ENCODE measurements at regions not wholly inside any gene's neighbourhood (a gene's known extent, or its start where the extent isn't known, plus 50 kb on each side); places are given as distances from the start of the nearest gene placed in this dataset.

DNA sequence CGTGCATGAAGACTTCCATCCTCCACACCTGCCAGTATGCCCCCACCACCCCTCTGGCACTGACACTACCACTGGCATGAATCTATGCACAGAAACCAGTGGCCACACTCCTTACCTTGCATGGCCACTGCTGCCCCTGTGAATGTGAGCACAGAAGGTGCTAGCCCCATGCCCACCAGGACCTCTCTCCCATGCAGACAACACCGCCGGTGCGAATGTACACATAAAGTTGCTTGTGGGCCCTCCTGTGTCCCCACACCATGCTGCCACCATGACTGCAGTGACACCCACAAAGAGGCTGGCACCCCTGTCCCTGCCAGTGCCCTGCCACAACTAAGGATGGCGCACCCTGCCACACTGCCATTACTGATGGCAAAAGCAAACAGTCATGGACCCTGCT is 289.5 kb upstream of the KCND2 start:
- no peak for DNase-seq
- 97% methylated on average over 5 of the region's 5 CpGs for WGBS

GRCh38 chr7:119984247-119984646 is 288.7 kb upstream of the KCND2 start:
- Histone ChIP-seq H3K27me3 (ENCODE audit: control insufficient read depth in 1 of 2, insufficient read depth in 1 of 2, low read length in 2 of 2) (no peaks in the 10 kb centered on the region), H2AK5ac (ENCODE audit: low read length, severe bottlenecking) (no peak overlapping the region), H3K4me1 (ENCODE audit: control insufficient read depth, insufficient read depth, low read depth, low read length) (no peaks in the 10 kb centered on the region), H2BK120ac (ENCODE audit: low read depth, low read length) (no peak overlapping the region), H3K23ac (ENCODE audit: low read length in 2 of 2) (no peak overlapping the region), H3K79me1 (replicated peaks; ENCODE audit: low read length, poor library complexity, severe bottlenecking) (no peaks in the 10 kb centered on the region), H3K9me3 (ENCODE audit: control insufficient read depth, low read length) (peaks cover 8% of the 10 kb centered on the region), H3K14ac (ENCODE audit: low read length in 2 of 2) (no peak overlapping the region), H2AFZ (ENCODE audit: low read depth, low read length) (no peak overlapping the region), H4K8ac (ENCODE audit: low read length) (no peak overlapping the region), H3K4ac (ENCODE audit: low read depth in 1 of 2, low read length in 2 of 2) (no peak overlapping the region), H3K27ac (ENCODE audit: low read length, poor library complexity, severe bottlenecking) (no peak overlapping the region), H3K9ac (ENCODE audit: low read length) (no peak overlapping the region), H2BK12ac (ENCODE audit: low read length in 2 of 2) (no peak overlapping the region), H2BK15ac (ENCODE audit: low read depth, poor library complexity, severe bottlenecking) (no peak overlapping the region), H2BK5ac (ENCODE audit: low read depth, low read length, poor library complexity, severe bottlenecking) (no peak overlapping the region), H4K91ac (ENCODE audit: low read length) (no peak overlapping the region), H3K36me3 (ENCODE audit: control insufficient read depth in 1 of 2, insufficient read depth in 2 of 2, low read depth in 1 of 2, low read length in 2 of 2) (no peaks in the 10 kb centered on the region), H3K4me3 (ENCODE audit: insufficient read depth in 1 of 2, low read depth in 1 of 2, low read length in 2 of 2) (no peak overlapping the region), H3K18ac (ENCODE audit: low read depth in 1 of 2, low read length in 2 of 2) (no peak overlapping the region), H3K4me2 (ENCODE audit: low read length, poor library complexity, severe bottlenecking) (no peak overlapping the region)
- DNase-seq, result no peak
- WGBS, result 100% methylated on average over 1 of the region's 3 CpGs

More for the DNA sequence above, 289.5 kb upstream of the KCND2 start:
- H3K14ac ChIP-seq (ENCODE audit: low read length in 2 of 2), result peak overlapping the region in 1 of 2 experiments; percentile 61
- no peaks in the 10 kb centered on the region for H3K79me1 ChIP-seq (replicated peaks; ENCODE audit: low read length, poor library complexity, severe bottlenecking)
- H3K9ac ChIP-seq (ENCODE audit: low read length), result no peak overlapping the region
- H3K27ac ChIP-seq (ENCODE audit: low read length, poor library complexity, severe bottlenecking), result no peak overlapping the region
- H3K18ac ChIP-seq (ENCODE audit: low read depth in 1 of 2, low read length in 2 of 2), result peak overlapping the region in 1 of 2 experiments; percentile 48
- H3K4ac ChIP-seq (ENCODE audit: low read depth in 1 of 2, low read length in 2 of 2), result no peak overlapping the region
- H3K4me3 ChIP-seq (ENCODE audit: insufficient read depth in 1 of 2, low read depth in 1 of 2, low read length in 2 of 2), result no peak overlapping the region
- no peak overlapping the region for H2BK15ac ChIP-seq (ENCODE audit: low read depth, poor library complexity, severe bottlenecking)
- H2BK120ac ChIP-seq (ENCODE audit: low read depth, low read length), result no peak overlapping the region
- no peak overlapping the region for H3K4me2 ChIP-seq (ENCODE audit: low read length, poor library complexity, severe bottlenecking)
- peak overlapping the region in 1 of 2 experiments; percentile 10 for H2BK12ac ChIP-seq (ENCODE audit: low read length in 2 of 2)
- no peaks in the 10 kb centered on the region for H3K4me1 ChIP-seq (ENCODE audit: control insufficient read depth, insufficient read depth, low read depth, low read length)
- H2AK5ac ChIP-seq (ENCODE audit: low read length, severe bottlenecking), result no peak overlapping the region
- no peaks in the 10 kb centered on the region for H3K36me3 ChIP-seq (ENCODE audit: control insufficient read depth in 1 of 2, insufficient read depth in 2 of 2, low read depth in 1 of 2, low read length in 2 of 2)
- H2AFZ ChIP-seq (ENCODE audit: low read depth, low read length), result no peak overlapping the region
- H3K9me3 ChIP-seq (ENCODE audit: control insufficient read depth, low read length), result peaks cover 8% of the 10 kb centered on the region
- H2BK5ac ChIP-seq (ENCODE audit: low read depth, low read length, poor library complexity, severe bottlenecking), result no peak overlapping the region
- H4K8ac ChIP-seq (ENCODE audit: low read length), result no peak overlapping the region
- H3K27me3 ChIP-seq (ENCODE audit: control insufficient read depth in 1 of 2, insufficient read depth in 1 of 2, low read length in 2 of 2), result no peaks in the 10 kb centered on the region
- peak overlapping the region; percentile 29 for H4K91ac ChIP-seq (ENCODE audit: low read length)
- peak overlapping the region in 1 of 2 experiments; percentile 27 for H3K23ac ChIP-seq (ENCODE audit: low read length in 2 of 2)

GRCh38 chr7:119988401-119988800 is 284.6 kb upstream of the KCND2 start:
- Histone ChIP-seq H3K27me3 (ENCODE audit: control insufficient read depth in 1 of 2, insufficient read depth in 1 of 2, low read length in 2 of 2) (no peaks in the 10 kb centered on the region), H2AK5ac (ENCODE audit: low read length, severe bottlenecking) (no peak overlapping the region), H3K18ac (ENCODE audit: low read depth in 1 of 2, low read length in 2 of 2) (no peak overlapping the region), H3K79me1 (replicated peaks; ENCODE audit: low read length, poor library complexity, severe bottlenecking) (no peaks in the 10 kb centered on the region), H3K4ac (ENCODE audit: low read depth in 1 of 2, low read length in 2 of 2) (no peak overlapping the region), H3K27ac (ENCODE audit: low read length, poor library complexity, severe bottlenecking) (no peak overlapping the region), H3K9me3 (ENCODE audit: control insufficient read depth, low read length) (peaks cover 14% of the 10 kb centered on the region), H2BK120ac (ENCODE audit: low read depth, low read length) (no peak overlapping the region), H3K9ac (ENCODE audit: low read length) (no peak overlapping the region), H3K4me2 (ENCODE audit: low read length, poor library complexity, severe bottlenecking) (no peak overlapping the region), H2BK15ac (ENCODE audit: low read depth, poor library complexity, severe bottlenecking) (no peak overlapping the region), H3K4me3 (ENCODE audit: insufficient read depth in 1 of 2, low read depth in 1 of 2, low read length in 2 of 2) (no peak overlapping the region), H3K4me1 (ENCODE audit: control insufficient read depth, insufficient read depth, low read depth, low read length) (no peaks in the 10 kb centered on the region), H3K36me3 (ENCODE audit: control insufficient read depth in 1 of 2, insufficient read depth in 2 of 2, low read depth in 1 of 2, low read length in 2 of 2) (no peaks in the 10 kb centered on the region), H3K14ac (ENCODE audit: low read length in 2 of 2) (no peak overlapping the region), H2BK12ac (ENCODE audit: low read length in 2 of 2) (no peak overlapping the region), H2AFZ (ENCODE audit: low read depth, low read length) (no peak overlapping the region), H4K91ac (ENCODE audit: low read length) (no peak overlapping the region), H4K8ac (ENCODE audit: low read length) (no peak overlapping the region), H2BK5ac (ENCODE audit: low read depth, low read length, poor library complexity, severe bottlenecking) (no peak overlapping the region), H3K23ac (ENCODE audit: low read length in 2 of 2) (no peak overlapping the region)
- DNase-seq, result no peak
- 86% methylated on average over 1 of the region's 1 CpG for WGBS

DNA sequence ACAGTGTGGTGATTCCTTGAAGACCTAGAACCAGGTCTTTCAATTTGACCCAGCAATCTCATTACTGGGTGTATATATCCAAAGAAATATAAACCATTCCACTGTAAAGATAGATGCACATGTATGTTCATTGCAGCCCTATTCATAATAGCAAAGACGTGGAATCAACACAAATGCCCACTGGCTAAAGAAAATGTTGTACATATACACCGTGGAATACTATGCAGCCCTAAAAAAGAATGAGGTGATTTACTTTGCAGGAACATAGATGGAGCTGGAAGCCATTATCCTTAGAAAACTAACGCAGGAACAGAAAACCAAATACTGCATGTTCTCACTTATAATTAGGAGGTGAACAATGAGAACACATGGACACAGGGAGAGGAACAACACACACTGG is 278.0 kb upstream of the KCND2 start:
- Histone ChIP-seq H3K9ac (ENCODE audit: low read length) (no peak overlapping the region), H2AFZ (ENCODE audit: low read depth, low read length) (no peak overlapping the region), H3K18ac (ENCODE audit: low read depth in 1 of 2, low read length in 2 of 2) (no peak overlapping the region), H3K23ac (ENCODE audit: low read length in 2 of 2) (no peak overlapping the region), H3K14ac (ENCODE audit: low read length in 2 of 2) (no peak overlapping the region), H3K9me3 (ENCODE audit: control insufficient read depth, low read length) (peaks cover 14% of the 10 kb centered on the region), H3K27ac (ENCODE audit: low read length, poor library complexity, severe bottlenecking) (no peak overlapping the region), H4K91ac (ENCODE audit: low read length) (no peak overlapping the region), H2BK15ac (ENCODE audit: low read depth, poor library complexity, severe bottlenecking) (no peak overlapping the region), H3K4ac (ENCODE audit: low read depth in 1 of 2, low read length in 2 of 2) (no peak overlapping the region), H3K4me3 (ENCODE audit: insufficient read depth in 1 of 2, low read depth in 1 of 2, low read length in 2 of 2) (no peak overlapping the region), H3K79me1 (replicated peaks; ENCODE audit: low read length, poor library complexity, severe bottlenecking) (no peaks in the 10 kb centered on the region), H2AK5ac (ENCODE audit: low read length, severe bottlenecking) (no peak overlapping the region), H3K4me1 (ENCODE audit: control insufficient read depth, insufficient read depth, low read depth, low read length) (no peaks in the 10 kb centered on the region), H3K27me3 (ENCODE audit: control insufficient read depth in 1 of 2, insufficient read depth in 1 of 2, low read length in 2 of 2) (no peaks in the 10 kb centered on the region), H2BK5ac (ENCODE audit: low read depth, low read length, poor library complexity, severe bottlenecking) (no peak overlapping the region), H2BK120ac (ENCODE audit: low read depth, low read length) (no peak overlapping the region), H3K4me2 (ENCODE audit: low read length, poor library complexity, severe bottlenecking) (no peak overlapping the region), H3K36me3 (ENCODE audit: control insufficient read depth in 1 of 2, insufficient read depth in 2 of 2, low read depth in 1 of 2, low read length in 2 of 2) (no peaks in the 10 kb centered on the region), H4K8ac (ENCODE audit: low read length) (no peak overlapping the region), H2BK12ac (ENCODE audit: low read length in 2 of 2) (no peak overlapping the region)
- DNase-seq, result no peak
- whole genome bisulfite sequencing, result 80% methylated on average over 3 of the region's 3 CpGs

Measured in mesenchymal stem cell (in vitro differentiated cells and primary cell).